NCI-H187 treated with DMSO at 0.1 percent for 48 hours (cell line): ENCODE measurements at regions not wholly inside any gene's neighbourhood (a gene's known extent, or its start where the extent isn't known, plus 50 kb on each side); places are given as distances from the start of the nearest gene placed in this dataset.
"Not testable (repeated sequence)": the region's sequence is repeated elsewhere in the genome, so short reads cannot be mapped to it uniquely, and the experiment has no call there.

ENCODE experiments used
- DNase-seq: peaks from one replicate; lab custom pipeline; 2025; lab: John Stamatoyannopoulos, UW

DNA sequence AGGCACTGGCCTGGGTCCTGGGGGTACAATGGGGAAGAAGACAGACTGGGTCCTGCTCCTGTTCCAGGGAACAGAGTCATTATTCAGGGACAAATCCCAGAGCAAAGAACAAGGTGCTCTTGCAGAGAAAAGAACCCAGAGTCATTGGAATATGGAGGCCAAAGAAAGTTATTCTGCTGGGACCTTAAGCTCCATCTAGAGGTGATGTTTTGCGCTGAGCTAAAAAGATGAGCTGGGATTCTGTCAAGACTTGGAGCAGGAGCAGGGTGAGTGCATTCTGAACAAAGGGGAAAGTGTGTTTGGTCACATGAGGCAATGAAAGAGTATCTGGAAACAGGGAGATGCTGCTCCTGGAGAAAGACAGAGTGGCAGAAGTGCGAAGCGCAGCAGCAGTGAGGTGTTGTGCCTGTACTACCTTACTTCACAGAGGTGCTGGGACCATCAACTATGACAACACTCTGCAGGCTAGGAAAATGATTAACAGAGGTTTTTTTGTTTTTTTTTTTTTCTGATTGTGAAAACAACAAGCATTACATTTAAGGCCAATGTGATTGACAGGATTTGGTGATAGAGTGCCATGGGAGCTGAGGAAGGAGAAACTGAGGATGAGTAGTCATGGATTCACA, 95.3 kb upstream of the TNFSF11 start:
- DNase-seq = no peak

DNA sequence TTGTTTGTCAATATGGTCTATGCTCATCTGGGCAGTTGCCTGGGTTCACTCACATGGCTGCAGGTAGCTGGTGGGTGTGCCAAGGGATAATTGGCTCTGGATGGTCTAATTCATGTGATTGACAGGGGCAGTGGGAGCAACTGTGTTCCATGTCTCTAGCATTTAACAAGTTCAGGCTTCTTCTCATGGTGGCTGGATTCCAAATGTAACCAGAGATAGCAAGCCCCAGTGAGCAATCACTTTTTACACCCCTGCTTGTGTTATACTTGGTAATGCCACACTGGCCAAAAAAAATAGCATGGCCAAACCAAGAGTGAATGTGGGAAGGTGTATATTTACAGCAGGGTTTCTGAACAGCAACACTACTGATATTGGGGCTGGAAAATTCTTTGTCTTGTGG, 89.6 kb upstream of the TNFSF11 start:
- DNase-seq = no peak

DNA sequence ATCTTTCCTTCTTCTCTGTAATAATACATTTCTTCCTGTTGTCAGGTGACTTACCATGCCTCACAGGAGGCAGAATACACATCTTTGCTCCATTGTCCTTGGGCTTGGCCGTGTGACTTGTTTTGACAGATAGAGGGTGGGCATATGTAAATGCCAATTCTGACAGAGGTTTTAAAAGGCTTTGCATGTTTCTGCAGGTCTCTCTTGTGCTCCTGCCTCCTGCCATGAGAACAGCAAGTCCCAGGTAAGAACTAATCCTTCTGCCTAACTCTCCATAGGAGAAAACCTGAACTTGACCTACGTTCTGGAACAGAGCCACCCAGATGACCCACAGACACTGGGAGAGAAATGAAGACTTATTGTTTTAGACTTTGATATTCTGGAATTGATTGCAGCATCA, 88.7 kb upstream of the TNFSF11 start:
- DNase-seq = no peak

DNA sequence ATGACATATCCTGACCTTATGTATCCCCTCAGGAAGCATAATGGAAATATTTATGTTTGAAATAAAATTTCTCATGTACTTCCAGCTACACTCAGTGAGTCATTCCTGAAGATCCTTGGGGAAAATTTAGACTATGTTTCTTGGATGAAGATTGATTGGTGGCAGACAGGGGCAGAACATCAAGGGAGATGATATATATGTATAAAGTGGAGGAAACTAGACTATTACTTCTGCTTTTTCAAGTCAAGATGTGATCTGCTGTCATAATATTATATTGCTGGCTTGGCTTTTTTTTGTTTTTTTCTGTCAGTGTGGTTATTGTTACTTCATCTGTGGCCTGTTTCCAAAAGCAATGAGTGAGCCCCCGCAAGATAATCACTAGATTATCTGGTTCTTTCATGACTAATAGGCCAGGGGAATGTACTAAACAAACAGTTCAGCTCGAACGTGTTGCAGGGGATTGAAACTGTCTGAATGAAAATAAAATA, 87.2 kb upstream of the TNFSF11 start:
- no peak for DNase-seq

DNA sequence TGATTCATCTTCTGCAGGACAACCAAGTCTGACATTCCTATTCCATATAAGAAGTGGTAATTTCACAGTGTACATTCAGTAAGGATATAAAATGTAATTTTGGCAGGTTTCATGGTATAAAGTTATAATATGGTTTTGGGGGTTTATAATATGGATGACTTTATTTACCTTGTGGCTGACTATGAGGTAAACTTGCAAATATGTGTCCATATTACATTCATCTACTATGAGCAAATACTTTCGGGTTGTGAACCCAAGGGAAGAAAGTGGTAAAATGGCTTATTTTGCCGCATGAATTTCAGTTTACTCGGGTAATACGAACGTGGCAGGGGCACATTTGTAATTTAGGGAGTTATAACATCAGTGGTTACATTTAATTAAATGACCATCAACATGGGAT, 86.7 kb upstream of the TNFSF11 start:
- no peak for DNase-seq

DNA sequence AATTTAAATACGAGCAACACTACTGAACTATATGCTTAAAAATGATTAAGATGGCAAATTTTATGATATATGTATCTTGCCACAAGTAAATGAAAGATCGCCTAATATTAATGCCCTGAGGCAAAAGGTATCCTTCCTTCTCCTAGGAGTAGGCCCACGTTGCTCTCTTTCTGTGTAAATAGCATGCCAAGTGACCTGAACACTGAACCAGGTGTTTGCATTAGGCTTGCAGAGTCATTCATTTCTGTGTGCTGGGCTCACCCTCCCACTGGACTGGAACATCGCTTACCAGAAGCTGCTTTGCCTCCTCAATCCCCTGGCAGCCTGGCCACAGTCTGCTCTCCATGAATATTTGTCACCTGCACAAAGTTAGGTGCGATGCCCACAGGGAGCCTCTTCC, 83.3 kb upstream of the TNFSF11 start:
- DNase-seq = no peak

DNA sequence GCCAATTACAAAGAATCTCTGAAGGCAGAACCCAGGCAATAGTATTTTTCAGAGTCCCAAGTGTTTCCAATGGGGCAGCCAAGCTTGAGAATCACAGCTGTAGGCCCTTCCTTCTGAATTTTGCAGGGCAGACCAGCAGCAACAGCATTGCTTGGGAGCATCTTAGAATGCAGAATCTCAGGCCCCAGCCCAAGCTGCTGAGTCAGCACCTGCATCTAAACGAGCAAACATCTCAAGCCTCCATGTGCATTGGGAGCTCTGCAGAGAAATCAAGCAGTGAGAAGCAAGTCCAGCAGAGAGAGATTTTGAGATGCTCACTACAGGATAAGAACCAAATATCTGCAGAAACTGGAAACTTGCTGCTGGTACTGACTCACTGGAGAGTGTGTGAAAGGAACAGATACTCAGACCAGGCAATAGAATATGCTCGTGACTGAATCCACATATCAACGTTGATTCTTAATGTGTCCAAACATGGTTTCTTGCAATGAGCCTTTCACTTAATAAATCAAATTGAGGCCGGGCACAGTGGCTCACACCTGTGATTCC, 81.5 kb upstream of the TNFSF11 start:
- DNase-seq = no peak

DNA sequence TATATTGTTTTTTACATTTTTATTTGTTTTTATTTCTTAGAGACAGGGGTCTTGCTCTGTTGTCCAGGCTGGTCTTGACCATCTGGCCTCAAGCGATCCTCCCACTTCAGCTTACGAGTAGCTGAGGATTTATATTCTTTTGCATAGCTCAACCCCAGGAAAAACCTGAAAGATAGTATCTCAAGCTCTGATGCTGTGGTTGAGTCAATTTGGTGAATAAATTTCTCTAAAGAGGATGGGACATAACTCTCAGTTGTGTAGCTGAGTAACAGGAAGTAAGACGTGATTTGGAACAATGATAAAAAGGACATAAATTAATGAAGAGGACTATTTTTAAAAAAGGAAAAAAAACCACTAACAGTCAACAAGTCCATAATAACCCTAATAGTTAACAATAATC, 79.8 kb upstream of the TNFSF11 start:
- DNase-seq = no peak

DNA sequence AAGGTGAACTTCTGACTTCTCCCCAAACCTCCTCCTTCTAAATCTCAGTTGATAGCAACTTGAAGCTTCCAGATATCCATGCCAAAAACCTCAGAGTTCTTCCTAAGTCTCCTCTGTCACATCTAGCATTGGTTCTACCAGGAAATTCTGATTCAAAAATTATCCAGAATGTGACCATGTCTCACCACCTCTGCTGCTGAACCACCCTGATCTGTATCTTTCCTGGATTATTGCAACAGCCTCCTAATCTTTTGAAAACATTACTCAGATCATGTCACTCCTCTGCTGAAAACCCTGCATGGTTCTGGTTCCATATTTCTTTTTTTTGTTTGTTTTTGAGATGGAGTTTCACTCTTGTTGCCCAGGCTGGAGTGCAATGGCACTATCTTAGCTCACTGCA, 78.7 kb upstream of the TNFSF11 start:
- DNase-seq = no peak

DNA sequence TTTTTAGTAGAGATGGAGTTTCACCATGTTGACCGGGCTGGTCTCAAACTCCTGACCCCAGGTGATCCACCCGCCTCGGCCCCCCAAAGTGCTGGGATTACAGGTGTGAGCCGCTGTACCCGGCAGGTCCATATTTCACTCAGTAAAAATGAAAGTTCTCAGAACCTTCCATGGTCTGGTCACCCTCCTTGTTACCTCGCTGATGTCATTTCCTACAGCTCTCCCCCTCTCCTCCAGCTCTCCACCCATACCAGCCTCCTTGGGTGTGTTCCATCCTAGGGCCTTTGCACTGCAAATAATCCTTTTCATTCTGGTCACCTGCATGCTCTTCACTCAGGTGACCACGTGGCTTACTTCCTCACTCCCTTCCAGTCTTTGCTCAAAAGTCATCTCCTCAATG, 78.2 kb upstream of the TNFSF11 start:
- DNase-seq = no peak

DNA sequence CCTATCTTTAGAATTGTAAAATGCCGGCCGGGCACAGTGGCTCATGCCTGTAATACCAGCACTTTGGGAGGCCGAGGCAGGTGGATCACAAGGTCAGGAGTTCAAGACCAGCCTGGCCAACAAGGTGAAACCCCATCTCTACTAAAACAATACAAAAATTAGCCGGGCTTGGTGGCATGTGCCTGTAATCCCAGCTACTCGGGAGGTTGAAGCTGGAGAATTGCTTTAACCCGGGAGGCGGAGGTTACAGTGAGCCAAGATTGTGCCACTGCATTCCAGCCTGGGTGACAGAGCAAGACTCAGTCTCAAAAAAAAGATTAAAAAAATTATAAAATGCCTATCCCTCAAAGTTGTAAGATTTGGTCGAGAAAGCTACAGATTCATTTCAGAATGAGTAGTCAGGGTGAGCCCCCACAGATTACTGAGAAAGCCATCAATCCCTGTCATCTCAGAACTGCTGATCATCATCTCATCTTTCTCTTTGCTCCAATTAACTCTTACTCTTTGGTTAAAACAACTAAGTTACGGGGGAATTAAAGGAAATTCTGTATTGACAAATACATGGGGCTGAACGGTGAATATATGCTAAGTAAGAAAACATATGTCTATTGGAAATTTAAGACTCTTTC, 76.9 kb upstream of the TNFSF11 start:
- DNase-seq = not testable (repeated sequence)

DNA sequence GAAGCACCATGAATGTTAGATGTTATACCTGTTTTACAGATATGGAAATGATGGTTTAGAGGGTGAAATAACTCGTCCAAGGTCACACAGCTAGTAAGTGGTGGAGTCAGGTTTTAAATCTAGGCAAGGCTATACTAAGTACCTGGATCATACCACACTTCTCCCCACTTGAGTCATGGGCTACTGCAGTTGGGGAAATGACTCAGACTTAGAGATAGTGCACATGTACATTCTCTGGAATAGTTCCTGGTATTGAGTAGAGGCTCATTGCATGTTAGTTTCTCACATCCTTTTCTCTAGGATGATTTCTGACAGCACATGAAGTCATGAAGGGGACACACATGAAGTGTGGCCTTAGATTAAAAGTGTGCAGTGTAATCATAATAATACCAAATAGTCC, 76.2 kb upstream of the TNFSF11 start:
- no peak for DNase-seq

DNA sequence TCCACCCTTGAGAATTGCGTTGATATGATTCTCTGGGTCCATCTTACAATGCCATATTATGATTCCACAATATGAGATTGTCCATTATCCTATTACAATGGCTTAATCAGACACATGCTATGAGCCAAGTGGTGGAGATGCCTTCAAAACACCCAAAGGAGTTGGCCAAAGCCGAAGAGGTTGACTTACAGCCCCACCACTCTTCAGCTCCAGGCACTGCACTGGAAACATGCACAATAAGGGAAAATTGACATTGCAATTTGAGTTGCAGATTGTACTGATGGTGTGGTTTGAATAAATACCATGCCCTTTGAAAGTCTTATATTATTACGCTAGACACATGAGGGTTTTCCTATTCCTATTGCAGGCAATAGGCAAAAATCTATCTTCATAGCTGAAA, 75.4 kb upstream of the TNFSF11 start:
- no peak for DNase-seq
